ENCODE measurements at regions not wholly inside any gene's neighbourhood (a gene's known extent, or its start where the extent isn't known, plus 50 kb on each side); places are given as distances from the start of the nearest gene placed in this dataset.
A peak's percentile ranks its signal among the peaks of the same experiment; 100 is the strongest.

DNA sequence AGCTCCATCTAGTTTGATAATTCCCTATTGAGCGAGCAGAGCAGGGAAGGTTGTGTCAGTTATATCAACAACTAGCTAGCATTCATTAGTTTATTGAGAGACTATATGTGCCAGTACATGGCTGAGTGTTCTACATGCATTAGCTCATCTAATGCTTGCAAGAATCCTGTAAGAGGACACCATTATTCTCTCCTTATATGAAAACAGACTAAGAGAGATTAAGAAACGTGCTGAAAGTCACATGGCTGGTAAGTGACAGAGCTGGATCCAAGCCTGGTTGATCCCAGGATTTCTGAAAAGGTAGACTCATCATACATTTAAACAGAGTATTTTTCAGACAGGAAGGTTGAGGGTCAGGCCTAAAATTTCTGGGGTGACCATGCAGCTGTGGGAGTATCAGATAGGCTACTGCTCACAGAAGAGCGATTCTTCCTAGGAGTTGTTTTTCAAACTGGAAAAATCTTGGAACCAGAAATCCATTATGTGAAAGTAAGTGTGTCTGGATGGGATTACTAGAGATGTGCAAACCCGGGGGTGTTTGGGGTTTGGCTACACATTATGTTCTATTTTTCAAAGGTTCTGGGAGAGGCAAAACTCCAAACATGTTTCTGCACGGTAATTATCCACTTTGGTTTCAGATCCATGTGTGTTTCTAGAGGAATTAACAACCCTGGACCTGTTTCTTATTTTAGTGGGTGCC, 213.3 kb downstream of the FAM76B start:
- H3K9me3 ChIP-seq, result no peaks in the 10 kb centered on the region
- no peaks in the 10 kb centered on the region for H3K36me3 ChIP-seq
- H3K4me1 ChIP-seq, result peaks cover 26% of the 10 kb centered on the region
- H3K4me3 ChIP-seq, result no peak overlapping the region
- DNase-seq (ENCODE audit: extremely low spot score in 2 of 2), result no peak
- intact Hi-C loops (cut with DNase I), result no loop called here
- TF ChIP-seq POLR2A (IDR thresholded peaks at IDR 0.05), result no peak
- TF ChIP-seq CTCF (IDR thresholded peaks at IDR 0.05), result no peak
- no peak for TF ChIP-seq POLR2AphosphoS5 (IDR thresholded peaks at IDR 0.05; ENCODE audit: insufficient read depth in 1 of 2, low read depth in 1 of 2)
- H3K27me3 ChIP-seq, result no peaks in the 10 kb centered on the region
- H3K27ac ChIP-seq, result peak overlapping the region; percentile 25

- Histone ChIP-seq H3K4me1 (peaks cover 26% of the 10 kb centered on the region), H3K9me3 (no peaks in the 10 kb centered on the region), H3K27ac (peak overlapping the region; percentile 25), H3K27me3 (no peaks in the 10 kb centered on the region), H3K36me3 (no peaks in the 10 kb centered on the region), H3K4me3 (no peak overlapping the region)
- DNase-seq (ENCODE audit: extremely low spot score in 2 of 2), result no peak
- intact Hi-C loops (cut with DNase I), result no loop called here
- TF ChIP-seq POLR2AphosphoS5 (IDR thresholded peaks at IDR 0.05; ENCODE audit: insufficient read depth in 1 of 2, low read depth in 1 of 2) (no peak), CTCF (IDR thresholded peaks at IDR 0.05) (no peak), POLR2A (IDR thresholded peaks at IDR 0.05) (no peak)
Measured at GRCh38 chr11:95575517-95575916, 214.1 kb downstream of the FAM76B start.

GRCh38 chr11:95571718-95572260, 217.8 kb downstream of the FAM76B start:
- peaks cover 15% of the 10 kb centered on the region for H3K4me1 ChIP-seq
- H3K27me3 ChIP-seq, result no peaks in the 10 kb centered on the region
- no peak overlapping the region for H3K27ac ChIP-seq
- H3K9me3 ChIP-seq, result no peaks in the 10 kb centered on the region
- DNase-seq (ENCODE audit: extremely low spot score in 2 of 2), result no peak
- intact Hi-C loops (cut with DNase I), result no loop called here
- H3K4me3 ChIP-seq, result no peak overlapping the region
- TF ChIP-seq CTCF (IDR thresholded peaks at IDR 0.05) (no peak), POLR2AphosphoS5 (IDR thresholded peaks at IDR 0.05; ENCODE audit: insufficient read depth in 1 of 2, low read depth in 1 of 2) (no peak), POLR2A (IDR thresholded peaks at IDR 0.05) (no peak)
- H3K36me3 ChIP-seq, result no peaks in the 10 kb centered on the region

DNA sequence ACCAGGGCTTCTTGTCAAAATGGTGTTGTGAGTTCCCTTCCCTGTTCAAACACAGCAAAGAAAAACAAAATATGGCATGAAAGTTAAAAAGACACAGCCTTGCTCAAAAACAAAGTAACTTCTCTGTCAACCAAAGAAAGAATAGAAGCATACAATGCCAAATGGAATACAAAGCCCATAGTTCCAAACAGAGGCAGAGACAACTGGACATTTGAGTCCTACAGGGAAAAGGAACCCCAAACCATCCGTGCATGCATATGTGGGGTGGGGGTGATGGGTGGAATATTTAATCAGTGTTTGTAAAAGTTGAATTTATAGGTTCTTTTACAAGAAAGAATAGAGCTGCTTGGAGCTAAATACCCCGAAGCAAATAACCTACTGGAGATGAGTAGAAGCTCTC, 218.7 kb downstream of the FAM76B start:
- H3K27ac ChIP-seq, result no peak overlapping the region
- intact Hi-C loops (cut with DNase I), result no loop called here

More for the DNA sequence above, 218.7 kb downstream of the FAM76B start:
- Histone ChIP-seq H3K36me3 (no peaks in the 10 kb centered on the region), H3K9me3 (no peaks in the 10 kb centered on the region), H3K4me3 (no peak overlapping the region), H3K4me1 (peaks cover 12% of the 10 kb centered on the region), H3K27me3 (no peaks in the 10 kb centered on the region)
- no peak for DNase-seq (ENCODE audit: extremely low spot score in 2 of 2)
- TF ChIP-seq CTCF (IDR thresholded peaks at IDR 0.05), result no peak
- TF ChIP-seq POLR2A (IDR thresholded peaks at IDR 0.05), result no peak
- no peak for TF ChIP-seq POLR2AphosphoS5 (IDR thresholded peaks at IDR 0.05; ENCODE audit: insufficient read depth in 1 of 2, low read depth in 1 of 2)
